ENCODE measurements at regions not wholly inside any gene's neighbourhood (a gene's known extent, or its start where the extent isn't known, plus 50 kb on each side); places are given as distances from the start of the nearest gene placed in this dataset.
"Not testable (repeated sequence)": the region's sequence is repeated elsewhere in the genome, so short reads cannot be mapped to it uniquely, and the experiment has no call there.

DNA sequence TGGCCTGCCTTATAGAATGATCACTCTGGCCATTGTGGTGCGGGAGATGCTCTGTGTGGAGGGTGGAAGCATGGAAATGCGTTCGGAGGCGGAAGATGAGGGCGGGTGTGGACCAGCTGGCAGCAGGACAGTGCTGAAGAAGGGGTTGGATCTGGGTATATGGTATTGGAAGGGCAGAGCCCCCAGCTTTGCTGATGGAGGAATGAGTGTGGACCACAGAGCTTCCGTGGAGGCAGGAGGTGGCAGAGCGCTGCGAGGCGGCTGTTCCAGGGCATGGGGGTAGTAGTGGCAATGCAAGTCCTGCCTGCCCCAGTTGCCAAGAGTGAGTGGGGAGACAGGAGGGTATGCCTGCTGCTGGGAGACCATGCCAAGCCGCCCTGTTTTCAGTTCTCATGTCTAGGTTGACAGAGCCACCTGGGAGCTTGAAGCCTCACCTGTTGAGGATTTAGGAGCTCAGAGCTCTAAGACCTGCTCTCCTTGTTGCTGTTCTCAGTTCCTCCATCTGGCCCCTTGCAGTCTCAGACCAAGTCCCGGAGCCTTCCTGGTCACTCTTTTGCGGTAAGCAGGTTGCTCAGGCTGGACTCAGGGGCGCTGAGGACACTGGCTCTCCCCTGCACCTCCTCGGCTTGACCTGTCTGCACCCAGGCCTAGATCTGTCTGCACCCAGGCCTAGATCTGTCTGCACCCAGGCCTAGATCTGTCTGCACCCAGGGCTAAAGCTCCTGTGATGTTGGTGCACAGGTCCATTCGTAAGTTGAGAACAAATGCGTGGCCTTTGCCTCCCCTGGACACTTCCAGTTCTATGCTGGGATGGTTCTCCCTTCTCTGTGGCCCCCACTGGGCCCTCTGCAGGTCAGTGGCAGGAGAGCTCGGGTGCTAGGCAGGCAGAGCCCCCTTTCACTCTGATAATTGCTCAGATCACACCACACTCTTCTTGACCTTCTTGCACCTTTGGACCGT, 290.5 kb upstream of the HS6ST1 start:
- H3K27ac Mint-ChIP-seq = no peak overlapping the region
- H3K9me3 Mint-ChIP-seq = no peaks in the 10 kb centered on the region
- H3K27me3 Mint-ChIP-seq = no peaks in the 10 kb centered on the region
- H3K4me3 Mint-ChIP-seq = no peak overlapping the region
- no peaks in the 10 kb centered on the region for H3K36me3 Mint-ChIP-seq (ENCODE audit: low read depth)
- ChIA-PET POLR2A (no interaction called here), CTCF (interaction anchor here (0.7 kb wide), 1 partner anchor 8 kb away, joined by 3 read pairs; no protein-coding TSS in a partner anchor)
- DNase-seq = no peak
- no peaks in the 10 kb centered on the region for H3K4me1 Mint-ChIP-seq

DNA sequence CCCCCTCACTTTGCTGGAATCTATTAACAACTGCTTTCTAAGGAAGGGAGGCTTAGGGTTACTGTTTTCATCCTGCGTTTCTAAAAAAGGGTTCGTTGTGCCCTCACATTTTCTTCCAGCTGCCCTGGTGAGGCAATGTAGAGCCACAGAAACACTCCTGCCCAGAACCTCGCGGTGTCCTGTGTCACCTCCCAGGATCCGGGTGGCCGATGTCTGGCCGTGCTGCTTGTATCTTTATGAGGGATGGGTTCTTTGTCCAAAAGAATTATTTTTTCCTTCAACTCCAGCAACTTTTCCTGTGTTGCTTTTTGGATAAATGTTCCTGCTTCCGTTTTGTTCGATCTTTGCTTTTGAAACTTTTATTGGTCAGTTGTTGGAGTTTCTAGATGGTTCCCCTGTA, 291.8 kb upstream of the HS6ST1 start:
- Mint-ChIP-seq H3K27me3 (no peaks in the 10 kb centered on the region), H3K4me1 (no peaks in the 10 kb centered on the region), H3K4me3 (no peak overlapping the region), H3K9me3 (no peaks in the 10 kb centered on the region), H3K27ac (no peak overlapping the region), H3K36me3 (ENCODE audit: low read depth) (no peaks in the 10 kb centered on the region)
- ChIA-PET CTCF (interaction anchor here (0.7 kb wide), 1 partner anchor 543 kb away, joined by 3 read pairs; no protein-coding TSS in a partner anchor), POLR2A (no interaction called here)
- DNase-seq = no peak

DNA sequence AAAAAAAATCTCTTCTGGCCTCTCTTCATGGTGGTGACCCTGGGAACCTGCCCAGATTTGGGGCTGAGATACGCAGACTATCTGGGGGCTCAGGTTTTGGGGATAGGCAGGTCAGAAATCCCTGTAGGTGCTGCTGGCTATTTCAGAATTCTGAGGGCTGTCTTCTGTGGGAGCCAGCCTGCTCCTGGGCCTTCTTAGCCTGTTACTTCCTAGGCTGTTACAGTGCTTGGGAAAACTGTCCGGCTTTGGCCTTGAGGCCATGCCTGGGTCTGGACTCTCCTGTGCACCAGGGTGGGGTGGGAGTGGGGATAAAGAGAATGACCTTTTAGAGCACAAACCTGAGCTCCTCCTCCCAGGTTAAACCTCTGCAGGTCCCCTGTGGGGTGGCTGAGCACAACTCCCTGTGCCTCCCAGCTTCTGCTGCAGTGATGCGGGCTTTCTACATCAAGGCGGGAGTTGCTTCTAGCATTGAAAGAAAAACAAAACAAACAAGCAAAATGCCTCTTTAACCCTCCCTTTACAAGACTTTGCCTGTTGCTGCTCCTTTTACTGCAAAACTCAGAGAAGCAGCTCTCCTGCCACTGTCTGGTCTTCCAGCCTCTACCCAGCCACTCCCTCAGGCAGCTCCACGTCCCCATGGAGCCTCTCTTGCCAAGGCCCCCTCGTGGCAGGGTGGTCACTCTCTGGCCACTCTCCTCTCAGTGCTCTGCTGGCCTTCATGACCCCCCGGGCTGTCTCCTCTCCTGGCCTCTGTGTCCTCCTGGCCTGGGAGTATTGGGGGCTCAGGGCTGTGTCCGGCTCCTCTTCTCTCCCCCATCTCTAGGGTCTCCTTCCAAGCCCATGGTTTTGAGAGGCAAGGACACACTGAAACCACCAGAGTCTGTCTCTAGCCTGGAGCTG, 293.0 kb upstream of the HS6ST1 start:
- POLR2A ChIA-PET = no interaction called here
- H3K9me3 Mint-ChIP-seq = peaks cover 2% of the 10 kb centered on the region
- H3K27me3 Mint-ChIP-seq = no peaks in the 10 kb centered on the region
- no peak overlapping the region for H3K27ac Mint-ChIP-seq
- no peak for DNase-seq
- no peaks in the 10 kb centered on the region for H3K36me3 Mint-ChIP-seq (ENCODE audit: low read depth)
- CTCF ChIA-PET = interaction anchor here (0.7 kb wide), 1 partner anchor 545 kb away, joined by 3 read pairs; no protein-coding TSS in a partner anchor
- no peaks in the 10 kb centered on the region for H3K4me1 Mint-ChIP-seq
- no peak overlapping the region for H3K4me3 Mint-ChIP-seq

DNA sequence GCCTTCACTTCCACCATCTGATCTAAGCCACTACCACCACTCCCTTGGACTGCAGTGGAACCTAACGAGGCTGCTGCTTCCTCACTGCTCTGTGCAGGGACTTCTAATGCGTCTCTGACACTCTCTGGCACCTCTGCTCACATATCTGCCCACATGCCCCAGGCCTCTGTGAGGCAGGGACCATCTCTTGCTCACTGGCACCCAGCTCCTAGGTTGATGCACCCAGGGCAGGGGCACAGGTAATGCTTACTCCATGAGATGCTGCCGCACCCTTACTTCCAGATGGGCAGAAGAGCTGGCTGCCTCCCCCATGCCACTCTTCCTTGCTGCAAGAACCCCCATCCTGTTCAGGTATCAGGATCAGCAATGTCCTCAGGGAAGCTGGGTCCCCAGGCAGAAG, 294.0 kb upstream of the HS6ST1 start:
- H3K27ac Mint-ChIP-seq = no peak overlapping the region
- DNase-seq = no peak
- ChIA-PET POLR2A (no interaction called here), CTCF (no interaction called here)
- no peaks in the 10 kb centered on the region for H3K4me1 Mint-ChIP-seq
- H3K9me3 Mint-ChIP-seq = peaks cover 2% of the 10 kb centered on the region
- no peaks in the 10 kb centered on the region for H3K27me3 Mint-ChIP-seq
- H3K36me3 Mint-ChIP-seq (ENCODE audit: low read depth) = no peaks in the 10 kb centered on the region
- H3K4me3 Mint-ChIP-seq = no peak overlapping the region

DNA sequence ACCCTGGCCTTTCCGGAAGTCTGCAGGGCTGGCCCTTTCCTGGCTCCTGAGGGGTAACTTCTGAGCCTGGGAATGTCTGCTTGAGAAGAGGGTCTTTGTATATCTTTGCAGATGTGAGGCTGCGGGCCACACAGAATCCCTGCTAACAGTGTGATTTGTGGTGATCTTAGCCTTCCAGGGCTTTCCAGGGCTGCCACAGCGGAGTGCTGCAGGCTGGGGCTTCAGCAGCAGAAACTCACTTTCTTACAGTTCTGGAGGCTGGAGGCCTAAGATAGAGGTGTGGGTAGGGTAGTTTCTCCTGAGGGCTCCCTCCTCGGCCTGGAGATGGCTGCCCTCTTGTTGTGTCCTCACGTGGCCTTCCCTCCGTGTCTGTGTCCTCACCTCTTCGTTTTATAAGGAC, 294.7 kb upstream of the HS6ST1 start:
- Mint-ChIP-seq H3K36me3 (ENCODE audit: low read depth) (no peaks in the 10 kb centered on the region), H3K9me3 (peaks cover 2% of the 10 kb centered on the region), H3K4me3 (no peak overlapping the region), H3K27me3 (no peaks in the 10 kb centered on the region), H3K4me1 (no peaks in the 10 kb centered on the region), H3K27ac (no peak overlapping the region)
- POLR2A ChIA-PET = no interaction called here
- CTCF ChIA-PET = no interaction called here
- DNase-seq = no peak

DNA sequence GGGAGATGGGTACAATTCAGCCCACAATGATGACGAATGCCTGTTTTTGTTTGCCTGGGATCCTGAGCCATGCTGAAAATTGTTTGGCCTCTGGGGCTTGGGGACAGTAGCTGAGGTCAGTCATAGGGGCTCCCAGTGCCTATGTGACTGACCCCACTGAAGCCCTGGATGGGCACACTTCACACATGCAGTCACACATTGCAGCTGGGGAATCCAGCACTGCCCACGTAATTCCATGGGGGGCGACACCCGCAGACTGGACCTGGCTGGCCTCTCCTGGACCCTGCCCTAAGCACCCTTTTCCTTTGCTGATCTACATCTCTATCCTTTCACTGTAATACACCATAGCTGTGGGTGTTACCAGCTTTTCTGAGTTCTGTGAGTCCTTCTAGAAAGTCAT, 295.2 kb upstream of the HS6ST1 start:
- CTCF ChIA-PET = no interaction called here

DNA sequence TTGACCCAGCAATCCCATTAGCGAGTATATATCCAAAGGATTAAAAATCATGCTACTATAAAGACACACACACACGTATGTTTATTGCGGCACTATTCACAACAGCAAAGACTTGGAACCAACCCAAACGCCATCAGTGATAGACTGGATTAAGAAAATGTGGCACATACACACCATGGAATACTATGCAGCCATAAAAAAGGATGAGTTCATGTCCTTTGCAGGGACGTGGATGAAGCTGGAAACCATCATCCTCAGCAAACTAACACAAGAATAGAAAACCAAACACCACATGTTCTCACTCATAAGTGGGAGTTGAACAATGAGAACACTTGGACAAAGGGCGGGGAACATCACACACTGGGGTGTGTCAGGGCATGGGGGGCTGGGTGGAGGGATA, 296.2 kb upstream of the HS6ST1 start:
- H3K27me3 Mint-ChIP-seq; H3K36me3 Mint-ChIP-seq (ENCODE audit: low read depth); DNase-seq; CTCF ChIA-PET; H3K4me3 Mint-ChIP-seq; H3K4me1 Mint-ChIP-seq; H3K9me3 Mint-ChIP-seq; H3K27ac Mint-ChIP-seq; POLR2A ChIA-PET: not testable (repeated sequence)

More for the DNA sequence above, 295.2 kb upstream of the HS6ST1 start:
- H3K27me3 Mint-ChIP-seq = no peaks in the 10 kb centered on the region
- H3K36me3 Mint-ChIP-seq (ENCODE audit: low read depth) = no peaks in the 10 kb centered on the region
- peaks cover 2% of the 10 kb centered on the region for H3K9me3 Mint-ChIP-seq
- no peak for DNase-seq
- POLR2A ChIA-PET = no interaction called here
- H3K4me3 Mint-ChIP-seq = no peak overlapping the region
- no peaks in the 10 kb centered on the region for H3K4me1 Mint-ChIP-seq
- H3K27ac Mint-ChIP-seq = no peak overlapping the region

DNA sequence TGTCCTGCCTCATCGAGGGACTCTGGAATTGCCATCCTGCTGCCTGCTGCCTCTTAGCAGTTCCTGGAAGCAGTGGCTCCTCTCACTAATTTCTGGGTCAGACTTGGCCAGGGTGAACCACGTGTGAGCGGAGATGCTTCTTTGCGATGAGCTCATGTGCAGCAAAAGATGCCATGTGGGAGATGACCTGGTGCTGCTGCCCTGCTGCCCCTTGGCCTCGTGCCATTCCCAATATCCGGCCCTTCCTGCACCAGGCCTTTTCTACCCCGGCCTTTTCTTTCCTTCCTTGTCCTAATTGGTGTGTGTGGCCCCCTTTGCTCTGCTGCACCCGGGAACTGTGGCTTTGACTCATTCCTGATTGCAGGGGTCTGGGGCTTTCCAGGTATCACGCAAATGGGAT, 296.9 kb upstream of the HS6ST1 start:
- Mint-ChIP-seq H3K27me3 (no peaks in the 10 kb centered on the region), H3K27ac (no peak overlapping the region), H3K9me3 (peaks cover 2% of the 10 kb centered on the region), H3K4me1 (no peaks in the 10 kb centered on the region), H3K36me3 (ENCODE audit: low read depth) (no peaks in the 10 kb centered on the region), H3K4me3 (no peak overlapping the region)
- DNase-seq = no peak
- ChIA-PET POLR2A (no interaction called here), CTCF (no interaction called here)

DNA sequence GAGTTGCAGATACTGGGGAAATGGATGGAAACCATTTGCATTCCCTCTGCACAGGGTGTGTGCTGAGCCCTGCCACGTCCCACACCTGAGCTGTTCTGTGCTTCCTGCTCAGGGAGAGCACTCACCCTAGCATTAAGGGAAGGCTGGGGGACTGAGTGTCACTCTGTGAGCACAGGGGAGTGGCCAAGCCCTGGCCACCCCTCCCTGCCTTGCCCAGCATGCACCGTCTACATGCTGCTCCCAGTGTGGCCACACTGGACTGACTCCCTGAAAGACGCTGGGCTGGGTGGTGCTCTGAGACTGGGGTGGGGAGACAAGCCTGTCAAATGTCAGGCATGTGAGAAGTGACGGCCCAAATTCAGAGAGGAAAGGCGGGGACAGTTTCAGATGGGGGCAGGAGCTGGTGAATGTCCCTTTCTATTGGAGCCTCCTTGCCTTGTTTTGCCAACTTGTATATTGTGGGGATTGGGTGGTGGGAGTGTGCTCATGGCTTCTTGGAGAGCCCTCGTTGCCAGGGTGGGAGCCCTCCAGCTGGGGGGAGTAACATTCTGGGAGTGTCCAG, 298.4 kb upstream of the HS6ST1 start:
- Mint-ChIP-seq H3K4me1 (no peaks in the 10 kb centered on the region), H3K9me3 (peaks cover 2% of the 10 kb centered on the region), H3K27me3 (no peaks in the 10 kb centered on the region), H3K36me3 (ENCODE audit: low read depth) (no peaks in the 10 kb centered on the region), H3K4me3 (no peak overlapping the region), H3K27ac (no peak overlapping the region)
- ChIA-PET POLR2A (no interaction called here), CTCF (interaction anchor here (0.6 kb wide), 1 partner anchor 7 kb away, joined by 3 read pairs; no protein-coding TSS in a partner anchor)
- DNase-seq = no peak

DNA sequence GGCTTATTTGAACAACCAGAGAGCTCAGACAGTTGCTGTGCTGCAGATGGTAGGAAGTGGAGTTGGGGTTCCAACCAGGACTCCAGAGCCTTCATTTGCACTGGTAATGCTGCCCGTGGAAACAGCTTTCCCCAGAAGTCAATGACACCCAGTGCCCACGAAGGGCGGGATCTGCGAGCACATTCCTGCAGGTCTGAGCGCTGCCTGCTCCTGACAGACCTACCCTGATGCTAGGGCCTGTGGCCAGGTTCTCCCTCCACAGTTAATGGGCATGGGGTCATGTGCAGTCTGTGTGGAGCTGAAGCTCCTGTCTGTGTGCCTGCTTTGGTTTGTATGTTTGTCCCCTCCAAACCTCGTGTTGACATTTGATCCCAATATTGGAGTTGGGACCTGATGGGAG, 299.0 kb upstream of the HS6ST1 start:
- POLR2A ChIA-PET = no interaction called here
- H3K27me3 Mint-ChIP-seq = no peaks in the 10 kb centered on the region
- CTCF ChIA-PET = interaction anchor here (0.6 kb wide), 1 partner anchor 8 kb away, joined by 3 read pairs; no protein-coding TSS in a partner anchor
- peaks cover 2% of the 10 kb centered on the region for H3K9me3 Mint-ChIP-seq
- no peaks in the 10 kb centered on the region for H3K4me1 Mint-ChIP-seq
- no peaks in the 10 kb centered on the region for H3K36me3 Mint-ChIP-seq (ENCODE audit: low read depth)
- no peak for DNase-seq
- no peak overlapping the region for H3K4me3 Mint-ChIP-seq
- H3K27ac Mint-ChIP-seq = no peak overlapping the region

DNA sequence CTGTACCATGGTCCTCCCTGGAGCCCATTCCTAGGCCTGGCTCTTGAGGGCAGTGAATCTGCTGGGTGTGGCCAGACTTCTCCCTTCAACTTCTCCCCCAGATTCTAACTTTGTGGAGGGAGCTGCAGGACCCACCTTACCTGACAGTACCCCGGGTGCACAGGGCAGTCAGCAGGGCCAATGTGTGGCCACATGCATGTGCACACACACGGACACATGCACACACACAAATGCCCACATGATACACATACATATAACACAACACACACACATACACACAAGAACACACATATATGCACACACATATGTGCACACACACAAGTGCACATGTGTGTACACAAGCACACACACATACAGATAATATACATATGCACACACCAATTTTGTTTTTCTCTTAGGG, 300.0 kb upstream of the HS6ST1 start:
- Mint-ChIP-seq H3K9me3 (peaks cover 2% of the 10 kb centered on the region), H3K4me1 (peaks cover 7% of the 10 kb centered on the region), H3K27me3 (no peaks in the 10 kb centered on the region), H3K36me3 (ENCODE audit: low read depth) (no peaks in the 10 kb centered on the region), H3K4me3 (no peak overlapping the region), H3K27ac (no peak overlapping the region)
- ChIA-PET POLR2A (no interaction called here), CTCF (interaction anchor here (0.7 kb wide), 1 partner anchor 182 kb away, joined by 4 read pairs; no protein-coding TSS in a partner anchor)
- no peak for DNase-seq

DNA sequence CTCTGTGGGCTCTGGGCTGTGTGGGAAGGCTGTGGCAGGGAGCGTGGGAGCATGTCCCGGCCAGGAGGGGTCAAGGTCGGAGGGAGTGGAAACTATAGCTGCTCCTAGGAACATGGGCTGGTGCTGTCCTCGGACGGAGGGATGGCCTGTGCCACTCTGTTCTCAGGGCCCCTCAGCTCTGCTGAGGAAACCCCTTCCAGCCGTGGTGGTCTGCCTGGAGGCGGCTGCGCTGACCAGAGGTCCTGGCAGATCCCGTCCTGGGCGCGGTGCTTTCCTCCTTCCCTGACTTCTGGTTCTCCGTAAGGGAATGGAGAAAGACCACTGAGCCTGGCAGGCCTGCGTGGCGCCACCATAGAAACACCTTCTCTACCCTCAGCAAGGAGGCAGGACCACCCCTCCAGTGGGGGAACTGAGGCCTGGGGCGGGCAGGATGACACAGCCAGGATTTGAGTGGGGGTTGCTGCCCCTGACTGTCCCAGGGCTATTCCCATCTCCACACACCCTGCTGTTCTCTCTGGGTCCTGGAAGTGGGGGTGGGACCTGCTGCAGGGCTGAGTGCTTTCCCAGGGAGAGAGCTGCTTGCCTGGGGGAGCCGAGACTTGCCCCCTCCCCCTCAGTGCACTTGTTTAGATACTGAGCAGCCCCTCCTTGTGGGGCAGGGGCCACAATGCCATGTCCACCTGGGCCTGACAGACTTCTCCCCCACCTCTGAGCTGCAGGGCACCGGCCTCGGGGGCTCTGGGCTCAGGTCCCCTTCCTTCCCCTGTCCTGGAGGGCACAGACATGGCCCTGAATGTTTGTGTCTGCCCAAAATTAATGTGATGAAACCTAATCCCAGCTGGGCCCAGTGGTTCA, 301.0 kb upstream of the HS6ST1 start:
- peaks cover 2% of the 10 kb centered on the region for H3K9me3 Mint-ChIP-seq
- CTCF ChIA-PET = interaction anchor here (0.7 kb wide), 1 partner anchor 183 kb away, joined by 4 read pairs; no protein-coding TSS in a partner anchor

More for the DNA sequence above, 301.0 kb upstream of the HS6ST1 start:
- Mint-ChIP-seq H3K36me3 (ENCODE audit: low read depth) (no peaks in the 10 kb centered on the region), H3K4me1 (peaks cover 17% of the 10 kb centered on the region), H3K4me3 (no peak overlapping the region), H3K27ac (no peak overlapping the region), H3K27me3 (no peaks in the 10 kb centered on the region)
- POLR2A ChIA-PET = no interaction called here
- no peak for DNase-seq
